ENCODE measurements at regions not wholly inside any gene's neighbourhood (a gene's known extent, or its start where the extent isn't known, plus 50 kb on each side); places are given as distances from the start of the nearest gene placed in this dataset.

- H3K27ac ChIP-seq: no peak overlapping the region
- no peak for TF ChIP-seq CTCF (conservative IDR thresholded peaks at IDR 0.05)
Measured at GRCh38 chr10:64814201-64814600, 1293.0 kb downstream of the REEP3 start.

GRCh38 chr10:64829888-64830412 lies 1308.7 kb downstream of the REEP3 start:
- H3K27ac ChIP-seq: no peak overlapping the region
- no peak for TF ChIP-seq CTCF (conservative IDR thresholded peaks at IDR 0.05)

- no peak overlapping the region for H3K27ac ChIP-seq
- TF ChIP-seq CTCF (conservative IDR thresholded peaks at IDR 0.05): no peak
Measured at GRCh38 chr10:64830869-64831268, 1309.7 kb downstream of the REEP3 start.

- no peak for TF ChIP-seq CTCF (conservative IDR thresholded peaks at IDR 0.05)
- no peak overlapping the region for H3K27ac ChIP-seq
Measured at GRCh38 chr10:64840341-64840740, 1319.1 kb downstream of the REEP3 start.

GRCh38 chr10:64846700-64847099 lies 1325.5 kb downstream of the REEP3 start:
- TF ChIP-seq CTCF (conservative IDR thresholded peaks at IDR 0.05): no peak
- H3K27ac ChIP-seq: no peak overlapping the region

GRCh38 chr10:64855941-64856340 lies 1334.7 kb downstream of the REEP3 start:
- TF ChIP-seq CTCF (conservative IDR thresholded peaks at IDR 0.05): no peak

GRCh38 chr10:64859911-64860310 lies 1338.7 kb downstream of the REEP3 start:
- H3K27ac ChIP-seq: no peak overlapping the region
- peak; percentile 24; the same call in 1 of the 2 replicates for TF ChIP-seq CTCF (conservative IDR thresholded peaks at IDR 0.05)

More at GRCh38 chr10:64855941-64856340, 1334.7 kb downstream of the REEP3 start:
- H3K27ac ChIP-seq: no peak overlapping the region
